PFSK-1 (cell line): ENCODE measurements at regions not wholly inside any gene's neighbourhood (a gene's known extent, or its start where the extent isn't known, plus 50 kb on each side); places are given as distances from the start of the nearest gene placed in this dataset.

ENCODE experiments used
- FOXP2 ChIP-seq: optimal IDR thresholded peaks from 2 replicates; pipeline ENCODE3; 2011; ENCODE audit warnings: borderline replicate concordance, control low read depth, inconsistent platforms; ENCODE audit not compliant: insufficient read depth; ENCODE audit errors: extremely low read length, extremely low read depth
- POLR2AphosphoS5 ChIP-seq: IDR thresholded peaks from 2 replicates; pipeline ENCODE4 v1.6.1; 2012; ENCODE audit warnings: low read depth, mild to moderate bottlenecking, control low read depth, low read length, moderate library complexity
- SIN3A ChIP-seq: IDR thresholded peaks from 2 replicates; pipeline ENCODE4 v1.6.1; 2012; ENCODE audit warnings: mild to moderate bottlenecking, low read length, moderate library complexity, borderline replicate concordance; ENCODE audit not compliant: insufficient read depth
- TAF1 ChIP-seq: IDR thresholded peaks from 2 replicates; pipeline ENCODE4 v1.6.1; 2012; ENCODE audit warnings: low read length, control low read depth, borderline replicate concordance; ENCODE audit not compliant: insufficient read depth
- TF ChIP-seq, protein P1 (sequence below), 2 experiments: IDR thresholded peaks; 2 replicates each; pipeline versions ENCODE4 v1.6.1 to v1.8.0; 2011 to 2012; ENCODE audit warnings: low read depth in 2 of 2, low read length in 2 of 2, control low read depth in 1 of 2, inconsistent platforms in 1 of 2, mild to moderate bottlenecking in 1 of 2, moderate library complexity in 1 of 2; ENCODE audit not compliant: insufficient read depth in 1 of 2

DNA sequence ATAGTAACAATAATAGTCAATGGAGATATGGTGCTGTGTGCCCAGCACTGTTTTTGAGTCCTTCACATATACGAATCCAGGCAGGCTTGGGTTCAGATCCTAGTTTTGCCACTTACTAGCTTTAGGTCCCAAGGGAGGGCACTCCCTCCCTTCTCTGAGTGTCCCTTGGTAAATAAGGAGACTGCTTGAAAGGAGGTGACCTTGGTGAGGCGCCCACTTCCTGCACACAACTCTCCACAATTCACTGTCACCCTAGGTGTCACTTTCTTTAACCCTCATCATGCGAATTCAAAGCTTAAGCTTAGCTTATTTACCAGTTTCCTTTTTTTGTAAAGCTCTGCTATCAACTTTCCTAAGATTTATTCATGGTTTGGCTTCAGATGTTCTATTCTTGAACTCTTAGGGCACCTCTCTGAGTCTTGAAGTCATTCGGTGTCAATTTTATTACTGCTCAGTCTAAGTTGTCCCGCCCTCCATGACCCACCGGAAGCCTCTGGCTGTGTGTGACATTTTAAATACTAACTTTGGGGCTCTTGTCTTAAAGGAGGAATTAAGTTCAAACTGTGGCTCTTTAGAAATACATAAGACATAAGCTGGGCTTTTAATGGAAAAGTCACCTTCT is 170.7 kb upstream of the ZNF618 start:
- TF ChIP-seq TAF1 (no peak), FOXP2 (no peak), SIN3A (no peak), POLR2AphosphoS5 (no peak)
- TF ChIP-seq, protein P1, sequence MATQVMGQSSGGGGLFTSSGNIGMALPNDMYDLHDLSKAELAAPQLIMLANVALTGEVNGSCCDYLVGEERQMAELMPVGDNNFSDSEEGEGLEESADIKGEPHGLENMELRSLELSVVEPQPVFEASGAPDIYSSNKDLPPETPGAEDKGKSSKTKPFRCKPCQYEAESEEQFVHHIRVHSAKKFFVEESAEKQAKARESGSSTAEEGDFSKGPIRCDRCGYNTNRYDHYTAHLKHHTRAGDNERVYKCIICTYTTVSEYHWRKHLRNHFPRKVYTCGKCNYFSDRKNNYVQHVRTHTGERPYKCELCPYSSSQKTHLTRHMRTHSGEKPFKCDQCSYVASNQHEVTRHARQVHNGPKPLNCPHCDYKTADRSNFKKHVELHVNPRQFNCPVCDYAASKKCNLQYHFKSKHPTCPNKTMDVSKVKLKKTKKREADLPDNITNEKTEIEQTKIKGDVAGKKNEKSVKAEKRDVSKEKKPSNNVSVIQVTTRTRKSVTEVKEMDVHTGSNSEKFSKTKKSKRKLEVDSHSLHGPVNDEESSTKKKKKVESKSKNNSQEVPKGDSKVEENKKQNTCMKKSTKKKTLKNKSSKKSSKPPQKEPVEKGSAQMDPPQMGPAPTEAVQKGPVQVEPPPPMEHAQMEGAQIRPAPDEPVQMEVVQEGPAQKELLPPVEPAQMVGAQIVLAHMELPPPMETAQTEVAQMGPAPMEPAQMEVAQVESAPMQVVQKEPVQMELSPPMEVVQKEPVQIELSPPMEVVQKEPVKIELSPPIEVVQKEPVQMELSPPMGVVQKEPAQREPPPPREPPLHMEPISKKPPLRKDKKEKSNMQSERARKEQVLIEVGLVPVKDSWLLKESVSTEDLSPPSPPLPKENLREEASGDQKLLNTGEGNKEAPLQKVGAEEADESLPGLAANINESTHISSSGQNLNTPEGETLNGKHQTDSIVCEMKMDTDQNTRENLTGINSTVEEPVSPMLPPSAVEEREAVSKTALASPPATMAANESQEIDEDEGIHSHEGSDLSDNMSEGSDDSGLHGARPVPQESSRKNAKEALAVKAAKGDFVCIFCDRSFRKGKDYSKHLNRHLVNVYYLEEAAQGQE (IDR thresholded peaks at IDR 0.05; ENCODE audit: insufficient read depth in 1 of 2, low read depth in 2 of 2, low read length in 2 of 2) = no peak
